GM19043 (cell line): ENCODE measurements at regions not wholly inside any gene's neighbourhood (a gene's known extent, or its start where the extent isn't known, plus 50 kb on each side); places are given as distances from the start of the nearest gene placed in this dataset.
"Not testable (repeated sequence)": the region's sequence is repeated elsewhere in the genome, so short reads cannot be mapped to it uniquely, and the experiment has no call there.

Source experiments
- ATAC-seq: cut with Tn5 transposase; IDR thresholded peaks from one replicate; pipeline ENCODE4 v1.9.1; 2021; ENCODE audit warnings: low read depth; ENCODE audit not compliant: unreplicated experiment

DNA sequence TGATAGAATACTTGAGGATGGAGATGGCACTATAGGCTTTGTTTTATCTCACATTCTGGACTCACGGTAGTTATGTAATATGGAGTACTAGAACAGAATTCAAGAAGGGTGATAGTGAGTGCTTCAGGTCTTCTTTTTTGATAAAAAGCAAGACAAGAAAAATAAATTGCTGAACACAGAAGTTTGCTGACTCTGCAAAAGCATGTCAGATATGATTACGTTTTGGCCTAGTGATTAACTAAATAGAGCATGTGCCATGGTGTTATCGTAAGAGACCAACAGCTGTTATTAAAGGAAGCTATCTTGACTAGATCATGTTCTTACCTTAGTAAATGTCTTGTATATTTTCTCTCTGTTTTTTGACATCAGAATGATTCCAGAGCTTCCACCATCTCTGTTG lies 436.9 kb upstream of the LCORL start:
- no peak for ATAC-seq

DNA sequence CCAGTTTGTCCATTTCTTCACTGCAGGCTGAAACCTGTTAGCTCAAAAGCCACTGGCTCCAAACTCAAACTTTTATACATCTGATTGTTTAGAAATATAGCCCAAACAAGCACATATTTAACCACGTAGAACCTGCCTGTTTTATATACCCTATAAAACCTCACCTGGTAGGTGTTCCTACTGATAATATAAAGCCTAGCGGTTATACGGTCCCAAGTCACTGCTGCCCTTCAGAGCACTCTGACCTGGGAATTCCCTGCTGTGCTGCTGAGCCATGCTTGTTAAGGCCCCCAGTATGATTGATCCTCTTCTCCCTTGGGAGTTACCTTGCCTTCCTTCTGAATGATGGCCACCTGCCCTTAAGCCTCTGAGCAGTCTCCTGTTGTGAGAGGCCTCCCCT lies 432.8 kb upstream of the LCORL start:
- no peak for ATAC-seq

DNA sequence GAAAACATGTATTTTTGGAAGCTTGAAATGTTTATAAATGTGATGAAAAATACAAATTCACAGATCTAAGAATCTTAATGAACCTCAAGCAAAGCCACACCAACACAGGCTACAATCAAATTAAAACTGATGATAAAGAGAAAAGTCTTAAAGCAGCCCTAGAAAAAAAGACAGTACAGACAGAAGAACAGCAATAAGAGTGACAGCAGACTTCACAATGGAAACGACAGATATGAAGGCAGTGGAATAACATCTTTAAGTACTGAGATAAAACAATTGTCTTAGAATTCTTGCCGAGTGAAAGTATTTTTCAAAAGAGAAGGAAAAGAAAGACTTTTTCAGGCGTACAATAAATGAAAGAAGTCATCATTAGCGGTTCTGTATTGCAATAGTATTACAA lies 423.6 kb upstream of the LCORL start:
- ATAC-seq: no peak

DNA sequence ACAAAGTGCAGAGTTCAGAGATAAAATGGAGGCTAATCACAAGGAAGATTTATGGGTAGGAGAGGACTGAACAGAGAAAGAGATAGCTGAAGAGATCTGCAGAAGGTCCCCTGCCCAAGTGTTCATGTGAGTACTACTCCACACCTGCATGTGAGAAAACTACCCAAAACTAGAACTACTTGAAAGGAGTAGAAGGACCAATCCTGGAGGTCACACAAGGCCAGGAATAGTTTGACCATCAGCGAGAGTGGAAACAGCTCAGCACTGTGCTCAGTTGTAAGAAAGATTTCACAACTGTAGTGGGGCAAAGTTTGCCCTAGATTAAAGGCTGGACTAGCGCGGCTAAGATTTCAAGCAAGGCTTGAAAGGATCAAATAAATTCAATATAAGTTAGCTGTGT lies 422.7 kb upstream of the LCORL start:
- no peak for ATAC-seq

DNA sequence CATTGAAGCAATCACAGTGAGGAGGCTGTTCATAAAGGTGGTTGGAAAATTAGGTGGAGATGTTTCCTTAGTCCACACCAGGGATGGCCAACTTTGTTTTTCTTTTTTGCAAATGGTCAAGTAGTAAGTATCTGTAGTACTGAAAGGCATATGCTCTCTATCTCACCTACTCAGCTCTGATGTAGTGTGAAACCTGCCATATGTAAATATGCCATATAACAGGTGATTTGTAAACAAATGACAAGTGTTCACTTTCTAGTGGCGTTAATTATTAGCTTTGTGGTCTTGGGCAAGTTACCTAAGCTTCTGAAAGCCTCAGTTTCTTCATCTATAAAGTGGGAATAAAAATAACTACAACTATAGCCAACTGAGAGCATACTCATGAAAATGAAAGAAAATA lies 421.4 kb upstream of the LCORL start:
- ATAC-seq: no peak

DNA sequence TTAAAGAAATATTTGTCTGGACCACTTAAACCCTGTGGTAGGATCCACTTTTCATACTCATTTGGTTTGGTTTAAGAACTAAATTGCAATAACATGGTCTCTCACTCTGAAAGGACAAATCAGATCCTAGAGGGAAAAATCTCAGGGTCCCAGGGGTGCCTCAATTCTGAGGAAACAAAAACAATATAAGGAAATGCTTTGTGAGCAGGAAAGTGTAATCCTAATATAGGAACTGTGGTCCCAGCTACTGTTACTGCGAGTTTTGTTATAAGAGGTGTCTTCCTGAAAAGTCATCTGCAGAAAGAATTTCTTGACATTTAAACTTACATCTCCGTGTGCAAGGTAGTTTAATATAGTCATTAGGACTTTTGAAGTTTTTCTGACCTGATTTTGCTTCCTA lies 420.1 kb upstream of the LCORL start:
- ATAC-seq: no peak

DNA sequence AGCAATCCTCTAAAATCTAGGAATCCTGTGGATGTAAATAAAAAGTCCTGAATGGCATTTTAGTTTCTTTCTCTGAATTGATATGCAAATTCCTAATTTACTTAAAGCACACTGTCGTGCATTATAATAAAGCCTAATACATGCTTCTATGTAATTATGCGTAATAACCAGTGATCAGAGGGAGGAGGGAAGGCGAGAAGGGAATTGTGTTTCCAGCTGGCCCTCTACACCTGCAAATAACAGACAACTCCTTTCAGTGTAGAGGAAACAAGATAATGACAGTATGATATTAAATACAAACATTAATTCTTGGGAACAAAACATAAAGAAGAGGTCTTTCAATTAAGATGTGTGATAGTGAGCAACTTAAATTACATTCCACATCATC lies 419.6 kb upstream of the LCORL start:
- ATAC-seq: no peak

DNA sequence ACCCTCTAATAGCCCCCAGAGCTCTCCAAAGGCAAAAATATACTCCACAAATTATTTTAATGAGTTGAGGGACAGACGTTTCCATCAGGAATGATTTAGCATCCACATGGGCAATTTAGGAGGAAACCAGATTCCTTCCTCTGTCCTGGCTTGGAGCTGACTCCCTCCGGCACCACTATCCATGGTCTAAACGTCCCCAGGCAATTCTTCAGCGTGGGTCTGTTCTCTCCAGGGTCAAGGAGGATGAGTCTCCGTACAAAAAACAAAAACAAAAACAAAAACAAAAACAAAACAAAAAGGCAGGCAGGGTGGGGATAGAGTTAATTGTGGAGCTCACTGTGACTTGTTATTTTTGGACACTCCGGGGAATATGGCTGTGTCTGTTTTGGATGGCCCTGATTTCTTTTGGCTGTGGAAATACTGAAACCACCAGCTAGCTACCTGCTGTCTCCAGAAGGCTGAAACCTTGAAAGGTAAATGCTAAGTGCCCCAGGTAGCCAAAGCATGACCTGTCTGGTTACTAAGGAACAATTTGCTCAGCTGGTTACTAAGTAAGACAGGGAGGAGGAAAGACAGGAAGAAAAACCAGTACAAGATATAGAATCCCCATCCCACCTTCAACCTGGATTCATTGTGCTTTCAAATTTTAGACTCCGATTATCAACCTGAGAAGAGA lies 419.1 kb upstream of the LCORL start:
- ATAC-seq: no peak

DNA sequence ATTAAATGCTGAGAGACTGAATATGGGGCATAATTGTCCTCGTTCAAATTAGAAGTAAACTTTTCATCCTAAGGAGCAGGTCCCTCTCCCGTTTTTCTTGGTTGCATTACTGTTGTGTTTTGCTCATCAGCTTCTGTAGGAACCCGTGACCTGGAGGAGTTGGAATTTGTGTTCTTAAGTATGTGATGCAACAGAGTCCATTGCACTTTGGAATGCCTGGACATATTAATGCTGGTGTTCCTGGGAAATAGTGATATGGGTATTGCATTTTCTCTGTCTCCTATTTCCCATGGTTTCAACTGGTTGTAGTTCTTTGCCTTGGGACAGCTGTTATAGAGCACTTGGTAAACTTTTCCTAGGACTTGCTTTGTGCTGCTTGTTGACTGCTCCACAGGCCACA lies 417.8 kb upstream of the LCORL start:
- no peak for ATAC-seq

DNA sequence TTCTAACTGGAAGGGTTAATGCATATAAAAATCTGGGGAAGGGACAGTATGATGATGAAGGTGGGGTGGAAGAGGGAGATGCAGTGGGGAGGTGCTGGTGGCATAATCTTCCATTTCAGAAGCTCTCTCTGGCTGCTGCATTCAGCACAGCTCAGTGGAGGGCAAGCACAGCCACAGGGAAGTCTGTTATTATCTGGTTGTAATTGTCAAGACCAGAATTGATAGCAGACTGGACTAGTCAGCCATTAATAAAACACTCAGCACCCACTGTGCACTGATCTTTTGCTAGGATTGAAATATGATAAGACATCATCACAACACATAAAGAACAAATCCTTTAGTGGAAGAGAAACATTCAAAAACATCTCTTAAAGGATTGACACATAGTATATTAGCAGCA lies 414.2 kb upstream of the LCORL start:
- ATAC-seq: no peak

DNA sequence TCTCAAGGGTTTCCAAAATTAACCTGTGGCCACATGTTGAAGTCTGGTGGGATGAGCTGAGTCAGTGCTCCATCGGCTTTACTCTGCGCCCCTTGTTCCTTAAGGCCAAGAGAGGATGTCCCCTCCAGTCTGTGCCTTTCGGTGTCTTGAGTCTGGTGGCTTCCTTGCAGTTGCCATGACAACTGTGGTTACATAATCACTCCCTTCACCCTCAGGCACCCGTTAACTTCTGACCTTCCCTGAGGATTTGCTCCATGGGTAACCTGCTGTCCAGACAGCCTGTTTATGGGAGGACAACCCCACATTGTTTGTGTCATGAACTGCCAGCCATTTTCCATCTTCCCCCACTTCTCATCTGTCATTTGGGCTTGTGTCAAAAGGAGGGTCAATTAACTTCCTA lies 401.1 kb upstream of the LCORL start:
- no peak for ATAC-seq

DNA sequence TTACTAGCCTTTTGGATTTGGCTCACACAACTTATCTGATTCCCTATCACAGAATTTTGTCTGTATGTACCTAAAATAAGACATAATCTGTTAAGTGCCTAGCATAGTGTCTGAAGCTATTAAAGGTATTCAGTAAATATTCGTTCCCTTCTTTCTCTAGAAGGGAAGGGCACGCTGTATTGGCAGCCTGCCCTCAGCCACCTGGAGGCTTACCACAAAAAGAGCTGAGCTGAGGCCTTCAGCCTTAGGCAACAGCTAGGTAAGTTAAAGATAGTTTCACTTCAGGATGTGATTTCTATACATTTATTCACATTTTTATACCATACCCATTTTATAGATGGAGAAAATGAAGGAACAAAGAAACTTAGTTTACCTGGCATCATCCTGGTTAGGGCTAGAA lies 400.0 kb upstream of the LCORL start:
- no peak for ATAC-seq

DNA sequence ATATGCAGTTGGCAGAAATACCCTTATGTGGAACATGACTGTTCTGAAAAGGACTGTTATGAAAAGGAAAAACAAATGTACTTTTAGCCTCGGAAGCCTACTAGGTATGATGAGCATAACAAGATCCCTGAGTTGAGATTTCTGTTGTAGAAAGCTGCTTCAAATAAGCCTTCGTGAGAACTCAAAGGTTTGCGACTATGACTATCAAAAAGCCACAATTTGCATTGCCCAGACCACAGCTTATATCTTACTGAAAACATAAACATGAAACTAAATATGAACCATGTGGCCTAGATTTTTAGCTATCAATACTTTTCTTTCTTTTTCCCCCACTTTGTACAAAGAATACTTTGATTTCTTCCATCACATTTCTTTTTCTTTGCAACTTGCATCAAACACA lies 398.2 kb upstream of the LCORL start:
- no peak for ATAC-seq

DNA sequence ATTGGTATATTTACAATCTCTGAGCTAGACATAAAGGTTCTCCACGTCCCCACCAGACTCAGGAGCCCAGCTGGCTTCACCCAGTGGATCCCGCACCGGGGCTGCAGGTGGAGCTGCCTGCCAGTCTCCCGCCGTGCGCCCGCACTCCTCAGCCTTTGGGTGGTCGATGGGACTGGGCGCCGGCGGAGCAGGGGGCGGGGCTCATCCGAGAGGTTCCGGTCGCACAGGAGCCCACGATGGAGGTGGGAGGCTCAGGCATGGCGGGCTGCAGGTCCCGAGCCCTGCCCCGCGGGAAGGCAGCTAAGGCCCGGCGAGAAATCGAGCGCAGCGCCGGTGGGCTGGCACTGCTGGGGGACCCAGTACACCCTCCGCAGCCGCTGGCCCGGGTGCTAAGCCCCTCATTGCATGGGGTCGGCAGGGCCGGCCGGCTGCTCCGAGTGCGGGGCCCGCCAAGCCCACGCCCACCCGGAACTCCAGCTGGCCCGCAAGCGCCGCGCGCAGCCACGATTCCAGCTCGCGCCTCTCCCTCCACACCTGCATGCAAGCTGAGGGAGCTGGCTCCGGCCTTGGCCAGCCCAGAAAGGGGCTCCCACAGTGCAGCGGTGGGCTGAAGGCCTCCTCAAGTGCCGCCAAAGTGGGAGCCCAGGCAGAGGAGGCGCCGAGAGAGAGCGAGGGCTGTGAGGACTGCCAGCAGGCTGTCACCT lies 396.8 kb upstream of the LCORL start:
- not testable (repeated sequence) for ATAC-seq

DNA sequence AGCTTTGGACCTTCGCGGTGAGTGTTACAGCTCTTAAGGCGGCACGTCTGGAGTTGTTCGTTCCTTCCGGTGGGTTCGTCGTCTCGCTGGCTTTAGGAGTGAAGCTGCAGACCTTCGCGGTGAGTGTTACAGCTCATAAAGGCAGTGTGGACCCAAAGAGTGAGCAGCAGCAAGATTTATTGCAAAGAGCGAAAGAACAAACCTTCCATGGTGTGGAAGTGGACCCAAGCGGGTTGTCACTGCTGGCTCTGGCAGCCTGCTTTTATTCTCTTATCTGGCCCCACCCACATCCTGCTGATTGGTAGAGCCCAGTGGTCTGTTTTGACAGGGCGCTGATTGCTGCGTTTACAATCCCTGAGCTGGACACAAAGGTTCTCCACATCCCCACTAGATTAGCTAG lies 396.1 kb upstream of the LCORL start:
- not testable (repeated sequence) for ATAC-seq

DNA sequence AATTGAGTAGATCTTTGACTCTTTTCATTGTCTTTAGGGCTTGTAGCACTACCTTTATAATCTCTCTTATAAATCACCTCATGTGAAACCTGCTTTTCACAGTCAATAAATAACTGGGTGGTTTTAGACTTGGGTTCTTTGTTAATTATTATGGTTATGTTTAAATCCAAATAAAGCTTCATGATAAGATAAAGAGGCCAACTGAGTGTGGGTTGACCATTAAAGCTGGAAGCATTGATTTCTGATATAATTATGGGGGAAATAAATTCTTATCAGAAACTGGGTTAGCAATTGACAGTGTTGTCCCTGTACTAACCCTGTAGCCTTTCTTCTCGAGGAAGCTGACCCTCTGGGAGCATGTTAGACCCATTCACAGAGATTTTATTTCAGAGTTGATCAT lies 384.7 kb upstream of the LCORL start:
- ATAC-seq: no peak

DNA sequence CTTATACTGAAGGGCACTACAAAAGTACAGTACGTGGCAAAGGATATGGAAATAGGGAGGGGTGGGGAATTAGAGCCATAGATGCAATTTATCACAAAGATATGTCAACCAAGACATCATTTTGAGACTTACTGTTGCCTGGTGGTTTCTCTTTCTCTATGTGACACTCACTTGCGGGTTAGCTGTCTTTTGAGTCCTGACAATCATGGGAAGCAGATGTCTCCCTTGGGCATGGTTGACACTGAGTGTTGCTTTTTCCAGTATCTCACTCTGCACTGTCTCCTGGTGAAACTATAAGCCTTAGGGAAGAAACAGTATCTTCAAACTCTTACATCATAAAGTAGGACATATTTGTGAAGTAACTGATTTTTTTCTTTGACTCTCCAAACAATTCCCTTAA lies 383.5 kb upstream of the LCORL start:
- no peak for ATAC-seq

DNA sequence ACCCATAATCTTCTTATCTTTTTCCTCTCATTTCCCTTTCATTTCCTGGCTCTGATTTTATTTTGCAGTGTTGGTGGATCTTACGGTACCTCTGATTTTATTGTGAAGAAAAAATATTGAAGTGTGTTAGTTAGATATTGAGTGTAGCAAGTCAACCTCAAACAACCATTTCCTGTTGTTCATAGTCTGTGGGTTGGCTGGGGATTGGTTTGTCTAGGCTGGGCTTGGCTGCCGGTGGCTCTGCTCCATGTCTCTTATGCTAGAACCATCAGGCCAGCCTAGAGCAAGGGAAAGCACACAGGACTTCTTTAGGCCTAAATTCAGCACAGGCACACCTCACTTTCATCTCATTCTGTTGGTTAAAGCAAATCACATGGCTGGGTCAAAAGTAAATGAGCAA lies 383.1 kb upstream of the LCORL start:
- ATAC-seq: peak; percentile 42

DNA sequence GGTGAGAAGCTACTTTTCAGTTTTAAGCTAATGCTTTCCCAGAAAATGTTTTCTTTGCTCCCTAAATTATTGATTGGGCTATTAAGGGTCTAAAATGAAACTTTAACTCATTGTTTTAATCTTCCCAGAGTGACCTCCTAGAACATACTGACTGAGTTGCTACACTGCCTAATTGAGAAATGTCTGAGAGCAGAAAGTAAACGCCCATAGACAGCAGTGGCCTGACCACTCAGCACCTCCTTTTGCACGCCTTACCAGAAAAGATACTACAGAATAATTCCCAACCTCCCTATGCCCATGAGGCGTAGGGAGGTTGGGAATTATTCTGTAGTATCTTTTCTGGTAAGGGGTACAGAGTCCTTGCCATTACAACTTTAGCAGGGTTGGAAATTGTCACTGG lies 381.8 kb upstream of the LCORL start:
- ATAC-seq: no peak

DNA sequence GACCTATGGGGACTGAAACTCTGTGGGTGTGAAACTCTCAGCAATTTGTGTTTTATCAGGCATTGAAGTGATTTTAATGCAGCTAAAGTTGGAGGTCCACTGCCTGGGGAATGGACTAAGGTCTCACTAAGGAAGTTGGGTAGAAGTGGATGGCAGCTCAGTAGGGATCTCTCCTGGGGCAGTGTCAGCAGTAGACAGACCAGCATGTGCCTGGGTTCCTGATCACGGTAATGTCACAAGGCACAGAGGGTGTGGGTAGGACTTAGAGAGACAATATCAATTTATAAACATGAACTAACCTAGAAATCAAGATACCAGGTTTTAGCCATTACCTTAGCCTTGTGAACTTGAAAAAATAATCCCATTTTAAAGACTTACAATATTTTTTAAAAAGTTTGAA lies 380.3 kb upstream of the LCORL start:
- ATAC-seq: no peak

DNA sequence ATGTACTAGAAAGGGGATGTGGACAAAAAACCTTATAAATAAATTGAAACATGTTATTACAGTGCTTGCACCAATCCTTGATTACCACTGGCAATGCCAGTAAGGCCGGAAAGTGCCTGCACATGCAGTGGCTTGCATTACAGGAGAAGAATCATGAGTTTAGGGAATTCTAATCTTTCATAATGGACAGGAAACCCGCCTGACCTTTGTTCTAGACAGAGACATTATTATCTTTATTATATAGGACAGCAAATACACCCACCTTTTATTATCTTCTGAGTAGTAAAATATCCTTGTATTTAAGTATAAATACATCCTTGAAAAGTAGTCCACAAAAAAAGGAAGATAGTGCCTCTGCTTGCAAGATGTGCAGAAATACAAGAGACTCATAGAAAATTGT lies 379.9 kb upstream of the LCORL start:
- ATAC-seq: no peak

DNA sequence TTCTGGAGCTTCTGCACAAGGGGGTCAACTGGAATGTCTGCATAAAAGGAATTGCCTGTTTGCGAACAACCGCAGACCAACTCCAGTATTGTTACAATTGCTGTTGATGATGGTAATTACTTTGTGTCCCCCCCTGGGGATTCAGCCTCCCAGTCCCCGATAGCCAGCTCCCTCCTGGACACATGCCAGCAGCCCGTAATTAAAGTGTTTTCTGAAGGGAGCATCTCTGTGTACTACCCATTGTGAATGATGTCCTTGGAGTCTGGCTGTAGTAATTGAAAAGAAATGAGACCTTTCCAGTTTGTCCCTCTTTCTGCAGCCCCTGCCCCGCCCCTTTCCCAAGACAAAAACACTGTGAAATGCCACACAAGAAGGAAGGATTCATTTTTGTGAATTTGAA lies 377.1 kb upstream of the LCORL start:
- no peak for ATAC-seq
